Left renal pelvis (tissue), 4 donors: ENCODE measurements at regions not wholly inside any gene's neighbourhood (a gene's known extent, or its start where the extent isn't known, plus 50 kb on each side); places are given as distances from the start of the nearest gene placed in this dataset.

ENCODE experiments used
- DNase-seq, 4 donors: peaks; one replicate each; pipeline ENCODE4 v3.0.0-alpha.2; 2013; ENCODE audit warnings: low read depth in 4 of 4, low spot score in 3 of 4

- DNase-seq, result peak in 3 of 4 donors; percentile 32 to 66 (median 53)
Observed at GRCh38 chr13:33611121-33611805, 206.7 kb upstream of the RFC3 start.

GRCh38 chr13:33612641-33613638, 205.0 kb upstream of the RFC3 start:
- DNase-seq, result no peak

GRCh38 chr13:33615436-33615835, 202.5 kb upstream of the RFC3 start:
- DNase-seq, result no peak

GRCh38 chr13:33616130-33616529, 201.8 kb upstream of the RFC3 start:
- DNase-seq, result no peak

GRCh38 chr13:33617055-33617454, 200.9 kb upstream of the RFC3 start:
- no peak for DNase-seq

GRCh38 chr13:33624253-33624652, 193.7 kb upstream of the RFC3 start:
- no peak for DNase-seq

- DNase-seq, result no peak
Observed at GRCh38 chr13:33624740-33625139, 193.2 kb upstream of the RFC3 start.

- no peak for DNase-seq
Observed at GRCh38 chr13:33626407-33626806, 191.5 kb upstream of the RFC3 start.

GRCh38 chr13:33628662-33629061, 189.3 kb upstream of the RFC3 start:
- no peak for DNase-seq

- DNase-seq, result no peak
Observed at GRCh38 chr13:33629605-33630360, 188.2 kb upstream of the RFC3 start.

GRCh38 chr13:33633701-33634545, 184.0 kb upstream of the RFC3 start:
- DNase-seq, result no peak

- DNase-seq, result no peak
Observed at GRCh38 chr13:33634546-33634982, 183.4 kb upstream of the RFC3 start.

- no peak for DNase-seq
Observed at GRCh38 chr13:33636243-33636642, 181.7 kb upstream of the RFC3 start.

GRCh38 chr13:33636955-33637670, 180.8 kb upstream of the RFC3 start:
- DNase-seq, result no peak

- DNase-seq, result no peak
Observed at GRCh38 chr13:33637978-33638743, 179.8 kb upstream of the RFC3 start.

GRCh38 chr13:33639158-33639557, 178.8 kb upstream of the RFC3 start:
- no peak for DNase-seq

- DNase-seq, result no peak
Observed at GRCh38 chr13:33639626-33640080, 178.3 kb upstream of the RFC3 start.

GRCh38 chr13:33640832-33641231, 177.1 kb upstream of the RFC3 start:
- no peak for DNase-seq
